Muscle of leg (tissue), 3 donors: ENCODE measurements at regions not wholly inside any gene's neighbourhood (a gene's known extent, or its start where the extent isn't known, plus 50 kb on each side); places are given as distances from the start of the nearest gene placed in this dataset.
"Not testable (repeated sequence)": the region's sequence is repeated elsewhere in the genome, so short reads cannot be mapped to it uniquely, and the experiment has no call there.

Experiments used
- DNase-seq: peaks from one replicate; pipeline ENCODE4 v3.0.0; 2013
- H3K27ac ChIP-seq: one replicate; pipeline ENCODE4 v1.5.1; 2013; ENCODE audit warnings: mild to moderate bottlenecking, low read length, control low read depth
- H3K27me3 ChIP-seq: one replicate; pipeline ENCODE4 v1.6.1; 2013; ENCODE audit warnings: low read length; ENCODE audit not compliant: control insufficient read depth, insufficient read depth
- H3K36me3 ChIP-seq: one replicate; pipeline ENCODE4 v1.6.1; 2013; ENCODE audit warnings: low read length; ENCODE audit not compliant: control insufficient read depth, insufficient read depth
- H3K4me1 ChIP-seq: one replicate; pipeline ENCODE4 v1.6.1; 2013; ENCODE audit warnings: low read length; ENCODE audit not compliant: control insufficient read depth, insufficient read depth
- H3K4me3 ChIP-seq: one replicate; pipeline ENCODE4 v1.5.1; 2013; ENCODE audit warnings: low read length, control low read depth
- H3K9me3 ChIP-seq: replicated peaks from 2 replicates; pipeline ENCODE4 v1.6.1; 2013; ENCODE audit warnings: low read depth, low read length; ENCODE audit not compliant: control insufficient read depth
- WGBS: methylation state at CpG from one replicate; pipeline ENCODE4 v1.1.5; 2013; ENCODE audit warnings: missing lambda C conversion rate; ENCODE audit not compliant: insufficient coverage; 5-methylcytosine and 5-hydroxymethylcytosine counted together

- DNase-seq, result no peak
- Histone ChIP-seq H3K4me1 (no peaks in the 10 kb centered on the region), H3K9me3 (peaks cover 21% of the 10 kb centered on the region), H3K4me3 (no peak overlapping the region), H3K27ac (no peak overlapping the region), H3K27me3 (no peaks in the 10 kb centered on the region), H3K36me3 (no peaks in the 10 kb centered on the region)
- WGBS, result no CpG with 5 or more reads among the region's 6 CpGs
Observed at GRCh38 chr1:218510153-218510772, 165.1 kb downstream of the TGFB2 start.

GRCh38 chr1:218513328-218513727 is 168.2 kb downstream of the TGFB2 start:
- H3K27me3 ChIP-seq, result no peaks in the 10 kb centered on the region
- H3K27ac ChIP-seq, result no peak overlapping the region
- WGBS, result no CpG with 5 or more reads among the region's 3 CpGs
- no peak overlapping the region for H3K4me3 ChIP-seq
- no peaks in the 10 kb centered on the region for H3K4me1 ChIP-seq
- DNase-seq, result no peak
- no peaks in the 10 kb centered on the region for H3K36me3 ChIP-seq
- H3K9me3 ChIP-seq, result peaks cover 8% of the 10 kb centered on the region

GRCh38 chr1:218514689-218515088 is 169.6 kb downstream of the TGFB2 start:
- H3K4me3 ChIP-seq, result no peak overlapping the region
- H3K27me3 ChIP-seq, result no peaks in the 10 kb centered on the region
- H3K9me3 ChIP-seq, result no peaks in the 10 kb centered on the region
- DNase-seq, result no peak
- no CpG with 5 or more reads among the region's 2 CpGs for WGBS
- no peaks in the 10 kb centered on the region for H3K36me3 ChIP-seq
- no peak overlapping the region for H3K27ac ChIP-seq
- no peaks in the 10 kb centered on the region for H3K4me1 ChIP-seq

- no peaks in the 10 kb centered on the region for H3K9me3 ChIP-seq
- no peak for DNase-seq
- no peak overlapping the region for H3K27ac ChIP-seq
- no peaks in the 10 kb centered on the region for H3K36me3 ChIP-seq
- H3K4me1 ChIP-seq, result no peaks in the 10 kb centered on the region
- no peak overlapping the region for H3K4me3 ChIP-seq
- 40% methylated on average over 1 of the region's 3 CpGs for WGBS
- no peaks in the 10 kb centered on the region for H3K27me3 ChIP-seq
Observed at GRCh38 chr1:218516526-218516925, 171.4 kb downstream of the TGFB2 start.

GRCh38 chr1:218517459-218517858 is 172.3 kb downstream of the TGFB2 start:
- no peaks in the 10 kb centered on the region for H3K4me1 ChIP-seq
- H3K36me3 ChIP-seq, result no peaks in the 10 kb centered on the region
- DNase-seq, result no peak
- no peaks in the 10 kb centered on the region for H3K9me3 ChIP-seq
- no peak overlapping the region for H3K27ac ChIP-seq
- WGBS, result no CpG with 5 or more reads among the region's 5 CpGs
- H3K27me3 ChIP-seq, result no peaks in the 10 kb centered on the region
- H3K4me3 ChIP-seq, result no peak overlapping the region

- Histone ChIP-seq H3K9me3 (no peaks in the 10 kb centered on the region), H3K27ac (no peak overlapping the region), H3K27me3 (no peaks in the 10 kb centered on the region), H3K36me3 (no peaks in the 10 kb centered on the region), H3K4me3 (no peak overlapping the region), H3K4me1 (no peaks in the 10 kb centered on the region)
- WGBS, result 85% methylated on average over 2 of the region's 2 CpGs
- no peak for DNase-seq
Observed at GRCh38 chr1:218518216-218518740, 173.1 kb downstream of the TGFB2 start.

GRCh38 chr1:218520646-218521045 is 175.5 kb downstream of the TGFB2 start:
- not testable (repeated sequence) for H3K4me3 ChIP-seq, DNase-seq, H3K27me3 ChIP-seq, H3K9me3 ChIP-seq, H3K4me1 ChIP-seq, H3K36me3 ChIP-seq, H3K27ac ChIP-seq
- WGBS, result no CpG with 5 or more reads among the region's 4 CpGs

- no peaks in the 10 kb centered on the region for H3K36me3 ChIP-seq
- H3K27me3 ChIP-seq, result no peaks in the 10 kb centered on the region
- H3K9me3 ChIP-seq, result no peaks in the 10 kb centered on the region
- WGBS, result no CpG with 5 or more reads among the region's 7 CpGs
- DNase-seq, result peak; percentile 22
- no peak overlapping the region for H3K27ac ChIP-seq
- H3K4me1 ChIP-seq, result peaks cover 2% of the 10 kb centered on the region
- no peak overlapping the region for H3K4me3 ChIP-seq
Observed at GRCh38 chr1:218521414-218522169, 176.5 kb downstream of the TGFB2 start.

GRCh38 chr1:218524526-218524925 is 179.4 kb downstream of the TGFB2 start:
- H3K4me1 ChIP-seq, result peaks cover 2% of the 10 kb centered on the region
- WGBS, result 40% methylated on average over 3 of the region's 4 CpGs
- no peak overlapping the region for H3K27ac ChIP-seq
- H3K36me3 ChIP-seq, result no peaks in the 10 kb centered on the region
- peak; percentile 40 for DNase-seq
- no peaks in the 10 kb centered on the region for H3K27me3 ChIP-seq
- no peak overlapping the region for H3K4me3 ChIP-seq
- H3K9me3 ChIP-seq, result no peaks in the 10 kb centered on the region

GRCh38 chr1:218525031-218525430 is 179.9 kb downstream of the TGFB2 start:
- peaks cover 2% of the 10 kb centered on the region for H3K4me1 ChIP-seq
- H3K27me3 ChIP-seq, result no peaks in the 10 kb centered on the region
- no peak overlapping the region for H3K27ac ChIP-seq
- no peaks in the 10 kb centered on the region for H3K36me3 ChIP-seq
- peak; percentile 46 for DNase-seq
- H3K9me3 ChIP-seq, result no peaks in the 10 kb centered on the region
- H3K4me3 ChIP-seq, result no peak overlapping the region
- WGBS, result no CpG with 5 or more reads among the region's 6 CpGs
